GM12878 (cell line): ENCODE measurements at regions not wholly inside any gene's neighbourhood (a gene's known extent, or its start where the extent isn't known, plus 50 kb on each side); places are given as distances from the start of the nearest gene placed in this dataset.

Experiments
- ATAC-seq: fragments of 200-7000 bp; cut with Tn5 transposase; 3 replicates; pipeline ENCODE4 v1.9.1; 2020; ENCODE audit warnings: mild to moderate bottlenecking, moderate library complexity
- BruUV-seq: library from RNA; stranded (reverse); fragments of 400-500 nt; replicated peaks from 2 replicates; lab custom pipeline; 2021; lab: Mats Ljungman, UMichigan
- CTCF ChIA-PET: fragments of 300-600 bp; sonication (Branson Sonifier 250); formaldehyde crosslinking; extraction: SDS; loops from one replicate; lab custom pipeline; 2021; ENCODE audit warnings: inconsistent platforms; lab: Yijun Ruan, JAX
- POLR2A ChIA-PET: fragments of 350-600 bp; formaldehyde crosslinking; extraction: SDS; loops from one replicate; lab custom pipeline; 2021; ENCODE audit warnings: inconsistent platforms; lab: Charles Lee
- RAD21 ChIA-PET: fragments of 300-600 bp; sonication (Branson Sonifier 250); formaldehyde crosslinking; loops from one replicate; lab custom pipeline; 2023; ENCODE audit warnings: antibody characterized with exemption; ENCODE audit not compliant: unreplicated experiment; lab: Charles Lee
- SMC1A ChIA-PET: fragments of 300-600 bp; sonication (Branson Sonifier 250); formaldehyde crosslinking; loops from one replicate; lab custom pipeline; 2023; ENCODE audit not compliant: unreplicated experiment, uncharacterized antibody; lab: Charles Lee
- DNase-seq: peaks from one replicate; pipeline ENCODE4 v3.0.0-alpha.2; 2011; ENCODE audit warnings: low read depth, low spot score
- FAIRE-seq: peaks from 3 replicates; lab custom pipeline; 2011; peaks lifted over from hg19 to GRCh38; lab: Jason Lieb, UNC
- H2AFZ ChIP-seq: 2 replicates; pipeline ENCODE4 v1.6.0; 2011; ENCODE audit warnings: low read depth, low read length, control low read depth; ENCODE audit not compliant: control insufficient read depth
- H3K27ac ChIP-seq: 2 replicates; pipeline ENCODE4 v1.5.1; 2011; ENCODE audit warnings: control low read depth; ENCODE audit not compliant: control insufficient read depth, insufficient read depth
- H3K27me3 ChIP-seq, 2 experiments: replicated peaks in 1 of 2; 2 replicates each; pipeline versions ENCODE4 v1.6.0 to v1.6.1; 2011; ENCODE audit warnings: low read length in 1 of 2; ENCODE audit not compliant: control insufficient read depth in 2 of 2, insufficient read depth in 2 of 2
- H3K36me3 ChIP-seq, 2 experiments: 2 replicates each; pipeline ENCODE4 v1.5.1; 2011; ENCODE audit warnings: low read length in 1 of 2; ENCODE audit not compliant: control insufficient read depth in 2 of 2, insufficient read depth in 2 of 2
- H3K4me1 ChIP-seq: 2 replicates; pipeline ENCODE4 v1.6.1; 2011; ENCODE audit warnings: mild to moderate bottlenecking, low read length, moderate library complexity, mixed read lengths; ENCODE audit not compliant: control insufficient read depth, insufficient read depth
- H3K4me2 ChIP-seq: 2 replicates; pipeline ENCODE4 v1.6.0; 2011; ENCODE audit warnings: control low read depth; ENCODE audit not compliant: control insufficient read depth, insufficient read depth
- H3K4me3 ChIP-seq: fragments of 200-600 bp; sonication (generic); 2 replicates; pipeline ENCODE4 v1.5.1; 2016
- H3K79me2 ChIP-seq: 2 replicates; pipeline ENCODE4 v1.6.0; 2011; ENCODE audit warnings: low read length; ENCODE audit not compliant: control insufficient read depth, insufficient read depth
- H3K9ac ChIP-seq: 2 replicates; pipeline ENCODE4 v1.8.0; 2011; ENCODE audit warnings: low read length, control low read depth, mixed read lengths; ENCODE audit not compliant: control insufficient read depth, insufficient read depth
- H3K9me3 ChIP-seq: replicated peaks from 3 replicates; pipeline ENCODE4 v1.5.1; 2011; ENCODE audit warnings: mild to moderate bottlenecking, low read length; ENCODE audit not compliant: control insufficient read depth, insufficient read depth
- H4K20me1 ChIP-seq: 2 replicates; pipeline ENCODE4 v1.6.0; 2011; ENCODE audit not compliant: control insufficient read depth, insufficient read depth
- BCLAF1 ChIP-seq: fragments of 450-650 bp; IDR thresholded peaks from 2 replicates; pipeline ENCODE4 v1.6.1; 2017; ENCODE audit warnings: antibody characterized with exemption, mild to moderate bottlenecking, moderate library complexity
- BHLHE40 ChIP-seq, 2 experiments: fragments of 450-650 bp in 1 of 2; IDR thresholded peaks; 2 replicates each; pipeline ENCODE4 v1.6.1; 2011 to 2017; ENCODE audit warnings: low read depth in 2 of 2, borderline replicate concordance in 1 of 2, improper control_type of control experiment in 1 of 2, low read length in 1 of 2, mild to moderate bottlenecking in 1 of 2
- CREB1 ChIP-seq: IDR thresholded peaks from 2 replicates; pipeline ENCODE4 v1.6.1; 2012; ENCODE audit warnings: low read depth, mild to moderate bottlenecking, inconsistent platforms
- FOXK2 ChIP-seq: fragments of 450-650 bp; IDR thresholded peaks from 2 replicates; pipeline ENCODE4 v1.6.1; 2017; ENCODE audit warnings: mild to moderate bottlenecking, moderate library complexity
- HDAC6 ChIP-seq: fragments of 200-600 bp; sonication (generic); IDR thresholded peaks from one replicate; pipeline ENCODE4 v1.8.0; 2017; ENCODE audit warnings: antibody characterized with exemption; ENCODE audit not compliant: unreplicated experiment
- MYB ChIP-seq: fragments of 150-350 bp; IDR thresholded peaks from 2 replicates; pipeline ENCODE4 v1.6.1; 2014; ENCODE audit warnings: mild to moderate bottlenecking, low read depth, low read length, borderline replicate concordance
- NRF1 ChIP-seq: conservative IDR thresholded peaks from 2 replicates; pipeline ENCODE4 v1.6.1; 2011; ENCODE audit warnings: mild to moderate bottlenecking, low read depth, low read length, improper control_type of control experiment
- PBX3 ChIP-seq: IDR thresholded peaks from 2 replicates; pipeline ENCODE4 v1.6.1; 2011; ENCODE audit warnings: mild to moderate bottlenecking, low read depth, low read length, moderate library complexity; ENCODE audit not compliant: insufficient replicate concordance
- POLR2AphosphoS5 ChIP-seq: IDR thresholded peaks from 2 replicates; pipeline ENCODE4 v1.6.1; 2011; ENCODE audit warnings: mild to moderate bottlenecking, low read length, inconsistent platforms
- POU2F2 ChIP-seq: IDR thresholded peaks from 3 replicates; pipeline ENCODE4 v1.6.1; 2011; ENCODE audit warnings: low read depth, mild to moderate bottlenecking, low read length, borderline replicate concordance
- SMAD5 ChIP-seq: IDR thresholded peaks from 2 replicates; pipeline ENCODE4 v1.6.1; 2016; ENCODE audit warnings: antibody characterized with exemption, low read depth
- SUPT20H ChIP-seq: IDR thresholded peaks from 2 replicates; pipeline ENCODE4 v1.6.1; 2011; ENCODE audit warnings: low read depth, mild to moderate bottlenecking, low read length, moderate library complexity, borderline replicate concordance; ENCODE audit not compliant: control insufficient read depth
- WGBS: methylation state at CpG from one replicate; pipeline ENCODE4 v1.1.6; 2016; ENCODE audit warnings: low lambda C conversion rate; ENCODE audit not compliant: insufficient replicate concordance, insufficient coverage; ENCODE audit errors: missing lambda C conversion rate; 5-methylcytosine and 5-hydroxymethylcytosine counted together
- in situ Hi-C: fragments of 300-500 bp; cut with MboI; formaldehyde crosslinking; loops from 9 replicates; pipeline ENCODE4 v1.14.3; 2018; ENCODE audit warnings: mixed read lengths
- intact Hi-C: fragments of 100-400 bp; cut with micrococcal nuclease; formaldehyde crosslinking; loops from one replicate; pipeline ENCODE4 v1.14.2; 2022; ENCODE audit not compliant: unreplicated experiment

- intact Hi-C loops, result no loop called here
- H2AFZ ChIP-seq, result no peak overlapping the region
- no peak for ATAC-seq
- H3K9ac ChIP-seq, result no peak overlapping the region
- no peaks in the 10 kb centered on the region for H3K36me3 ChIP-seq
- in situ Hi-C loops, result no loop called here
- H3K4me1 ChIP-seq, result no peaks in the 10 kb centered on the region
- SMC1A ChIA-PET, result interaction anchor here (1.7 kb wide), 1 partner anchor 10 kb away, joined by 5 read pairs; no protein-coding TSS in a partner anchor
- DNase-seq, result no peak
- CTCF ChIA-PET, result interaction anchor here (1.6 kb wide), 1 partner anchor 36 kb away, joined by 3 read pairs; no protein-coding TSS in a partner anchor
- no peaks in the 10 kb centered on the region for H3K9me3 ChIP-seq
- no peaks in the 10 kb centered on the region for H4K20me1 ChIP-seq
- TF ChIP-seq POLR2AphosphoS5 (no peak), PBX3 (no peak), POU2F2 (no peak), BCLAF1 (no peak), HDAC6 (no peak), MYB (no peak), SMAD5 (no peak), BHLHE40 (IDR thresholded peaks at IDR 0.05; ENCODE audit: borderline replicate concordance in 1 of 2, low read depth in 2 of 2, low read length in 1 of 2) (no peak), SUPT20H (no peak), FOXK2 (no peak), CREB1 (no peak), NRF1 (no peak)
- TF ChIP-seq, all 136 proteins: peak for 0
- Histone ChIP-seq H3K4me2 (no peak overlapping the region), H3K27ac (no peak overlapping the region), H3K79me2 (no peaks in the 10 kb centered on the region), H3K4me3 (no peak overlapping the region), H3K27me3 (no peaks in the 10 kb centered on the region)
- ChIA-PET POLR2A (no interaction called here), RAD21 (no interaction called here)
- BruUV-seq, result no TSS peak
- 13% methylated on average over 4 of the region's 4 CpGs for WGBS
- FAIRE-seq, result no peak
Observed at GRCh38 chr3:18481946-18482548, 56.9 kb upstream of the SATB1 start.
